ENCODE measurements at regions not wholly inside any gene's neighbourhood (a gene's known extent, or its start where the extent isn't known, plus 50 kb on each side); places are given as distances from the start of the nearest gene placed in this dataset.

- TF ChIP-seq POLR2A (IDR thresholded peaks at IDR 0.05; ENCODE audit: low read depth, low read length) (no peak), TAF1 (IDR thresholded peaks at IDR 0.05; ENCODE audit: borderline replicate concordance, low read depth, low read length) (no peak)
Measured at GRCh38 chrX:63525491-63525890, 174.4 kb upstream of the SPIN4 start.

Measured in GM12892 (cell line).